A549 (cell line): ENCODE measurements at regions not wholly inside any gene's neighbourhood (a gene's known extent, or its start where the extent isn't known, plus 50 kb on each side); places are given as distances from the start of the nearest gene placed in this dataset.

ENCODE experiments used
- ATAC-seq, 2 experiments: fragments of 200-7000 bp in 1 of 2; fragments of >200 bp in 1 of 2; cut with Nextera tagmentation in 1 of 2; cut with Tn5 transposase in 1 of 2; 3 replicates each; pipeline versions ENCODE4 v1.8.0 to v1.9.1; 2018 to 2020; ENCODE audit warnings: mild to moderate bottlenecking in 1 of 2, moderate library complexity in 1 of 2
- CTCF ChIA-PET: fragments of 300-600 bp; sonication (Branson Sonifier 250); formaldehyde crosslinking; extraction: SDS; loops from one replicate; lab custom pipeline; 2021; ENCODE audit warnings: antibody characterized with exemption, inconsistent platforms; lab: Yijun Ruan, JAX
- POLR2A ChIA-PET: fragments of 350-600 bp; formaldehyde crosslinking; extraction: SDS; loops from one replicate; lab custom pipeline; 2021; ENCODE audit warnings: antibody characterized with exemption, inconsistent platforms; lab: Yijun Ruan, JAX
- DNase-seq, 2 experiments: peaks; one replicate each; pipeline versions ENCODE4 v3.0.0 to v3.0.0-alpha.2; 2011 to 2016; ENCODE audit warnings: low read depth in 1 of 2, low spot score in 1 of 2
- FAIRE-seq: peaks from 2 replicates; lab custom pipeline; 2011; peaks lifted over from hg19 to GRCh38; lab: Jason Lieb, UNC
- H3K27ac ChIP-seq, 2 experiments: fragments of >200 bp; sonication (Bioruptor Twin); formaldehyde crosslinking; 3 replicates each; pipeline ENCODE4 v1.5.1; 2016 to 2017
- H3K4me1 ChIP-seq: fragments of >200 bp; sonication (Bioruptor Twin); formaldehyde crosslinking; 3 replicates; pipeline ENCODE4 v1.6.1; 2016
- H3K4me2 ChIP-seq: fragments of >200 bp; sonication (Bioruptor Twin); formaldehyde crosslinking; 3 replicates; pipeline ENCODE4 v1.6.1; 2016
- H3K4me3 ChIP-seq: fragments of >200 bp; sonication (Bioruptor Twin); formaldehyde crosslinking; 3 replicates; pipeline ENCODE4 v1.5.1; 2016
- H3K9me3 ChIP-seq: fragments of >200 bp; sonication (Bioruptor Twin); formaldehyde crosslinking; 3 replicates; pipeline ENCODE4 v1.6.1; 2016
- ATOH8 ChIP-seq: fragments of 250-450 bp; sonication (Bioruptor Pico); IDR thresholded peaks from 2 replicates; pipeline ENCODE4 v1.5.0; 2020; ENCODE audit warnings: low read depth, mild to moderate bottlenecking, moderate library complexity
- E2F6 ChIP-seq: IDR thresholded peaks from 2 replicates; pipeline ENCODE4 v1.6.1; 2012; ENCODE audit warnings: low read depth, borderline replicate concordance
- EHMT2 ChIP-seq: fragments of 200-600 bp; sonication (generic); IDR thresholded peaks from 2 replicates; pipeline ENCODE4 v1.6.1; 2016; ENCODE audit warnings: antibody characterized with exemption, low read depth, mild to moderate bottlenecking, moderate library complexity
- FOSB ChIP-seq: fragments of 250-450 bp; sonication (Bioruptor Pico); IDR thresholded peaks from 2 replicates; pipeline ENCODE4 v1.5.0; 2020; ENCODE audit warnings: mild to moderate bottlenecking, moderate library complexity
- FOSL2 ChIP-seq, 2 experiments: fragments of 450-650 bp in 1 of 2; fragments of >200 bp in 1 of 2; sonication (Bioruptor Twin) in 1 of 2; formaldehyde crosslinking; IDR thresholded peaks; 2 replicates each; pipeline versions ENCODE4 v1.5.0 to v1.6.1; 2016 to 2020; ENCODE audit warnings: mild to moderate bottlenecking in 1 of 2, moderate library complexity in 1 of 2
- MAFK ChIP-seq: fragments of 450-650 bp; IDR thresholded peaks from 2 replicates; pipeline ENCODE4 v1.6.1; 2014; ENCODE audit not compliant: partially characterized antibody
- TFCP2L1 ChIP-seq: fragments of 250-450 bp; sonication (Bioruptor Pico); IDR thresholded peaks from 2 replicates; pipeline ENCODE4 v1.5.0; 2021; ENCODE audit warnings: mild to moderate bottlenecking
- ZC3H11A ChIP-seq: fragments of 450-650 bp; IDR thresholded peaks from 2 replicates; pipeline ENCODE4 v1.6.1; 2014; ENCODE audit warnings: antibody characterized with exemption, mild to moderate bottlenecking
- ZFP36 ChIP-seq: fragments of 450-650 bp; IDR thresholded peaks from 2 replicates; pipeline ENCODE4 v1.6.1; 2014; ENCODE audit warnings: borderline replicate concordance; ENCODE audit not compliant: partially characterized antibody
- ZNF302 ChIP-seq: fragments of 250-450 bp; sonication (Bioruptor Pico); IDR thresholded peaks from 2 replicates; pipeline ENCODE4 v1.9.0; 2021; ENCODE audit warnings: inconsistent platforms, mild to moderate bottlenecking, moderate library complexity
- WGBS: methylation state at CpG from one replicate; pipeline ENCODE4 v1.1.6; 2017; ENCODE audit errors: missing lambda C conversion rate; 5-methylcytosine and 5-hydroxymethylcytosine counted together
- TF ChIP-seq, protein P1 (sequence below): fragments of 450-650 bp; IDR thresholded peaks from 2 replicates; pipeline ENCODE4 v1.6.1; 2014; ENCODE audit warnings: antibody characterized with exemption
- TF ChIP-seq, protein P2 (sequence below): fragments of 200-600 bp; sonication (generic); IDR thresholded peaks from 2 replicates; pipeline ENCODE4 v1.6.1; 2016; ENCODE audit warnings: antibody characterized with exemption, mild to moderate bottlenecking, moderate library complexity

DNA sequence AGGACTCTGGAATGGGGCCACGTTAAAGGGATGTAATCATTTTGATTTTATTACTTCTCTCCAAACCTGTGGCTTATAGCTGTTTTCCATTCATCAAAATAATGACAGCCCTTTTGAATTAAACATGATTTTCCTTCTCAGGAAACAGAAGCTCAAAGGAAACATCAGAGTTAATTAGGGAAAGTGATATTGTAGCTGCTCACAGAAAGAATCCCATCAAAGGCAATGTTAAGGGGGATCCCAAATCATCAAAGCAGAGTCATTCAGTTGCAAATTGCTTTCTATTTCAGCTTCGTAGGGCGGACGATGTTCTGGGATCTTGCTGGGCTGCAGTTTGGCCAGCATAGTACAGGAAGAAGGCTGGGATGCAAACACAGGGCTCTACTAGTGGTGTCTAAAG is 563.2 kb downstream of the CCSER2 start:
- no peak for TF ChIP-seq TFCP2L1
- no peak for TF ChIP-seq FOSL2 (IDR thresholded peaks at IDR 0.05)
- no peak for TF ChIP-seq FOSL2 (CRISPR knock-in tag; IDR thresholded peaks at IDR 0.05)
- no peak for TF ChIP-seq ZC3H11A
- 5% methylated on average over 4 of the region's 4 CpGs for WGBS
- ChIA-PET CTCF (no interaction called here), POLR2A (no interaction called here)
- DNase-seq (no peak), FAIRE-seq (no peak), ATAC-seq (no peak)
- Histone ChIP-seq H3K4me2 (no peak overlapping the region), H3K9me3 (no peaks in the 10 kb centered on the region), H3K4me3 (no peak overlapping the region), H3K27ac (no peak overlapping the region), H3K4me1 (no peaks in the 10 kb centered on the region)

GRCh38 chr10:84895541-84895940 is 567.2 kb downstream of the CCSER2 start:
- ChIA-PET CTCF (no interaction called here), POLR2A (no interaction called here)
- WGBS = 2% methylated on average over 3 of the region's 3 CpGs
- ATAC-seq (no peak), FAIRE-seq (no peak), DNase-seq (no peak)
- Histone ChIP-seq H3K9me3 (no peaks in the 10 kb centered on the region), H3K4me1 (no peaks in the 10 kb centered on the region), H3K4me3 (no peak overlapping the region), H3K4me2 (no peak overlapping the region), H3K27ac (no peak overlapping the region)
- TF ChIP-seq MAFK (no peak), ATOH8 (no peak), EHMT2 (no peak), ZNF302 (no peak), FOSB (CRISPR knock-in tag) (no peak), ZFP36 (no peak)
- TF ChIP-seq, protein P1, sequence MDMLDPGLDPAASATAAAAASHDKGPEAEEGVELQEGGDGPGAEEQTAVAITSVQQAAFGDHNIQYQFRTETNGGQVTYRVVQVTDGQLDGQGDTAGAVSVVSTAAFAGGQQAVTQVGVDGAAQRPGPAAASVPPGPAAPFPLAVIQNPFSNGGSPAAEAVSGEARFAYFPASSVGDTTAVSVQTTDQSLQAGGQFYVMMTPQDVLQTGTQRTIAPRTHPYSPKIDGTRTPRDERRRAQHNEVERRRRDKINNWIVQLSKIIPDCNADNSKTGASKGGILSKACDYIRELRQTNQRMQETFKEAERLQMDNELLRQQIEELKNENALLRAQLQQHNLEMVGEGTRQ = no peak
- TF ChIP-seq, protein P2, sequence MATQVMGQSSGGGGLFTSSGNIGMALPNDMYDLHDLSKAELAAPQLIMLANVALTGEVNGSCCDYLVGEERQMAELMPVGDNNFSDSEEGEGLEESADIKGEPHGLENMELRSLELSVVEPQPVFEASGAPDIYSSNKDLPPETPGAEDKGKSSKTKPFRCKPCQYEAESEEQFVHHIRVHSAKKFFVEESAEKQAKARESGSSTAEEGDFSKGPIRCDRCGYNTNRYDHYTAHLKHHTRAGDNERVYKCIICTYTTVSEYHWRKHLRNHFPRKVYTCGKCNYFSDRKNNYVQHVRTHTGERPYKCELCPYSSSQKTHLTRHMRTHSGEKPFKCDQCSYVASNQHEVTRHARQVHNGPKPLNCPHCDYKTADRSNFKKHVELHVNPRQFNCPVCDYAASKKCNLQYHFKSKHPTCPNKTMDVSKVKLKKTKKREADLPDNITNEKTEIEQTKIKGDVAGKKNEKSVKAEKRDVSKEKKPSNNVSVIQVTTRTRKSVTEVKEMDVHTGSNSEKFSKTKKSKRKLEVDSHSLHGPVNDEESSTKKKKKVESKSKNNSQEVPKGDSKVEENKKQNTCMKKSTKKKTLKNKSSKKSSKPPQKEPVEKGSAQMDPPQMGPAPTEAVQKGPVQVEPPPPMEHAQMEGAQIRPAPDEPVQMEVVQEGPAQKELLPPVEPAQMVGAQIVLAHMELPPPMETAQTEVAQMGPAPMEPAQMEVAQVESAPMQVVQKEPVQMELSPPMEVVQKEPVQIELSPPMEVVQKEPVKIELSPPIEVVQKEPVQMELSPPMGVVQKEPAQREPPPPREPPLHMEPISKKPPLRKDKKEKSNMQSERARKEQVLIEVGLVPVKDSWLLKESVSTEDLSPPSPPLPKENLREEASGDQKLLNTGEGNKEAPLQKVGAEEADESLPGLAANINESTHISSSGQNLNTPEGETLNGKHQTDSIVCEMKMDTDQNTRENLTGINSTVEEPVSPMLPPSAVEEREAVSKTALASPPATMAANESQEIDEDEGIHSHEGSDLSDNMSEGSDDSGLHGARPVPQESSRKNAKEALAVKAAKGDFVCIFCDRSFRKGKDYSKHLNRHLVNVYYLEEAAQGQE = no peak

DNA sequence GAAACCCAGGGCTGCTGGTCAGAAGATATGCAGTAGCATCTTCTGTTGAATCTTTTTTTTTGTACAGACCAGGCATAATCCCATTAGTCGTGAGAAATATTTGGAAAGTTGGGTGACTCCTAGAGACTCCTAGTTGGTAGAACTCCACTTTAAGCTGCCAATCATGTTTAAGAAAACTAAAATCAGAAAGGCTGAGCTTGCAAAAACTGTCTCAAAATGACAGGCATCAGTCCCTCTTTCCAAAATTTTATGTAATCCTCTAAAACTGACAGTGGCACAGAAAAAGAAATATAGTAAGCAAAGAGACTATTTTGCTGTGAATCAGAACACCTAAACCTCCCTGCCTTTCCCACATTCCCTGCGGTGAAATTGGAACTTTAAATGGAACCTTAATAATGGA is 568.5 kb downstream of the CCSER2 start:
- 2% methylated on average over 2 of the region's 2 CpGs for WGBS
- H3K27ac ChIP-seq = no peak overlapping the region
- POLR2A ChIA-PET = no interaction called here
- TF ChIP-seq MAFK (peak; percentile 50), EHMT2 (no peak)
- no peaks in the 10 kb centered on the region for H3K4me1 ChIP-seq
- no peaks in the 10 kb centered on the region for H3K9me3 ChIP-seq
- CTCF ChIA-PET = no interaction called here
- H3K4me2 ChIP-seq = no peak overlapping the region
- H3K4me3 ChIP-seq = no peak overlapping the region
- no peak for DNase-seq
- no peak for ATAC-seq
- no peak for FAIRE-seq

GRCh38 chr10:84899268-84899667 is 570.9 kb downstream of the CCSER2 start:
- WGBS = 0% methylated on average over 1 of the region's 1 CpG
- no peak for ATAC-seq
- FAIRE-seq = no peak
- Histone ChIP-seq H3K9me3 (no peaks in the 10 kb centered on the region), H3K27ac (no peak overlapping the region), H3K4me1 (no peaks in the 10 kb centered on the region), H3K4me2 (no peak overlapping the region), H3K4me3 (no peak overlapping the region)
- ChIA-PET POLR2A (no interaction called here), CTCF (interaction anchor here (1.1 kb wide), 1 partner anchor 32 kb away, joined by 4 read pairs; no protein-coding TSS in a partner anchor)
- no peak for DNase-seq
- no peak for TF ChIP-seq E2F6
